HEK293T (cell line): ENCODE measurements at regions not wholly inside any gene's neighbourhood (a gene's known extent, or its start where the extent isn't known, plus 50 kb on each side); places are given as distances from the start of the nearest gene placed in this dataset.

ENCODE experiments used
- BHLHE40 ChIP-seq: fragments of 450-650 bp; IDR thresholded peaks from 2 replicates; pipeline ENCODE4 v1.6.1; 2016; ENCODE audit warnings: mild to moderate bottlenecking, moderate library complexity, borderline replicate concordance
- CTBP1 ChIP-seq: fragments of 450-650 bp; IDR thresholded peaks from 2 replicates; pipeline ENCODE4 v1.6.1; 2016; ENCODE audit warnings: borderline replicate concordance
- FOXA1 ChIP-seq: fragments of 450-650 bp; IDR thresholded peaks from 2 replicates; pipeline ENCODE4 v1.6.1; 2016; ENCODE audit warnings: mild to moderate bottlenecking
- HDGF ChIP-seq: fragments of 450-650 bp; IDR thresholded peaks from 2 replicates; pipeline ENCODE4 v1.6.1; 2017; ENCODE audit warnings: antibody characterized with exemption, borderline replicate concordance
- PKNOX1 ChIP-seq: fragments of 450-650 bp; IDR thresholded peaks from 2 replicates; pipeline ENCODE4 v1.6.1; 2016
- SP1 ChIP-seq: fragments of 450-650 bp; IDR thresholded peaks from 2 replicates; pipeline ENCODE4 v1.6.1; 2017
- SUZ12 ChIP-seq: fragments of 450-650 bp; IDR thresholded peaks from 2 replicates; pipeline ENCODE4 v1.6.1; 2016; ENCODE audit warnings: mild to moderate bottlenecking

DNA sequence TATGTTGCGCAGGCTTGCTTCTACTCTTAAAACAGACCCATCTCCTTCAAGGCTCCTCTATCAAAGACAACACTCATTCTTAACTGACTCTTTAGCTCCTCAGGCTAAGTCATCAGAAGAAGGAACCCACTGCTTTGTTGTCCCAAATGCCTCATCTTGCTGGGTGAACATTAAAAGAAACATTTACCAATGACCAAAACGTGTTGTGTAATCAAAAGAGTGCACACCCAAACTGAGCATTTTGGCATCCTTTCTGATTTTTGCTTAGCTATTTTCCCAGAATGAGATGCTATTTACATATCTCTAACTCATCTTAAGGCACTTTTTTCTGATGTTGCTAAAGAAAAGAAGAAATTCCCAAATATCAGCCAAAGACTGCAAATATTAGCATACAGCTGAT lies 131.7 kb upstream of the VCX3A start:
- TF ChIP-seq CTBP1 (no peak), HDGF (no peak), BHLHE40 (no peak), SUZ12 (no peak), FOXA1 (no peak), SP1 (no peak), PKNOX1 (no peak)
